Lung (tissue), 11 donors: ENCODE measurements at regions not wholly inside any gene's neighbourhood (a gene's known extent, or its start where the extent isn't known, plus 50 kb on each side); places are given as distances from the start of the nearest gene placed in this dataset.

ENCODE experiments used
- ATAC-seq: fragments of 200-7000 bp; cut with Tn5 transposase; one replicate; pipeline ENCODE4 v1.9.1; 2020; ENCODE audit warnings: moderate number of reproducible peaks; ENCODE audit not compliant: insufficient read depth, low FRiP score
- DNase-seq, 3 donors: peaks; one replicate each; pipeline ENCODE4 v3.0.0-alpha.2; 2013 to 2017
- H3K27ac ChIP-seq, 2 donors: one replicate each; pipeline ENCODE4 v1.5.1; 2013; ENCODE audit warnings: mild to moderate bottlenecking in 2 of 2, moderate library complexity in 2 of 2, control low read depth in 1 of 2, inconsistent platforms in 1 of 2, low read depth in 1 of 2, low read length in 1 of 2
- H3K27me3 ChIP-seq, 3 donors: one replicate each; pipeline ENCODE4 v1.5.1; 2013; ENCODE audit warnings: low read length in 2 of 3; ENCODE audit not compliant: control insufficient read depth in 3 of 3, insufficient read depth in 3 of 3
- H3K36me3 ChIP-seq, 4 donors: one replicate each; pipeline ENCODE4 v1.5.1; 2013; ENCODE audit warnings: low read length in 4 of 4, mild to moderate bottlenecking in 1 of 4, moderate library complexity in 1 of 4; ENCODE audit not compliant: control insufficient read depth in 4 of 4, insufficient read depth in 4 of 4
- H3K4me1 ChIP-seq, 5 donors: one replicate each; pipeline ENCODE4 v1.5.1; 2013; ENCODE audit warnings: low read length in 5 of 5, mild to moderate bottlenecking in 2 of 5, moderate library complexity in 1 of 5; ENCODE audit not compliant: control insufficient read depth in 5 of 5, insufficient read depth in 5 of 5
- H3K4me3 ChIP-seq: one replicate; pipeline ENCODE4 v1.5.1; 2013; ENCODE audit warnings: mild to moderate bottlenecking, control low read depth, moderate library complexity
- H3K9ac ChIP-seq, 2 donors: one replicate each; pipeline ENCODE4 v1.5.1; 2013; ENCODE audit warnings: low read length in 2 of 2, control low read depth in 1 of 2; ENCODE audit not compliant: insufficient read depth in 1 of 2
- H3K9me3 ChIP-seq, 4 donors: one replicate each; pipeline ENCODE4 v1.5.1; 2013; ENCODE audit warnings: low read length in 3 of 4, mild to moderate bottlenecking in 1 of 4, moderate library complexity in 1 of 4; ENCODE audit not compliant: control insufficient read depth in 4 of 4, insufficient read depth in 3 of 4
- CTCF ChIP-seq: IDR thresholded peaks from 2 replicates; pipeline ENCODE4 v1.5.1; 2012; ENCODE audit warnings: mild to moderate bottlenecking; ENCODE audit errors: control extremely low read depth, extremely low read depth
- WGBS, 2 donors: extraction: QIAGEN DNeasy Blood & Tissue Kit; methylation state at CpG; one replicate each; pipeline ENCODE4 v1.1.7; 2013; 5-methylcytosine and 5-hydroxymethylcytosine counted together
- donor health status: control.
- donor health status: control.
- donor health status: Bipolar disorder and iron deficiency.
- donor health status: healthy.
- donor health status: DM: yes; HTN: yes; CAD: no.

- H3K4me1 ChIP-seq = no peaks in the 10 kb centered on the region
- DNase-seq (no peak), ATAC-seq (no peak)
- WGBS, 2 donors = 89 to 91% methylated on average over 1 of the region's 1 CpG
- TF ChIP-seq CTCF = no peak
- H3K36me3 ChIP-seq = no peaks in the 10 kb centered on the region
- H3K27me3 ChIP-seq = no peaks in the 10 kb centered on the region
- H3K9me3 ChIP-seq = no peaks in the 10 kb centered on the region
- H3K9ac ChIP-seq = no peak overlapping the region
- H3K4me3 ChIP-seq = no peak overlapping the region
- H3K27ac ChIP-seq = no peak overlapping the region
These were observed 390.7 kb upstream of the ADGRL3 start for GRCh38 chr4:60809486-60809800.

- H3K9ac ChIP-seq = no peak overlapping the region
- no peak for ATAC-seq
- H3K9me3 ChIP-seq = no peaks in the 10 kb centered on the region
- no peaks in the 10 kb centered on the region for H3K27me3 ChIP-seq
- no peak overlapping the region for H3K27ac ChIP-seq
- H3K4me3 ChIP-seq = no peak overlapping the region
- no peaks in the 10 kb centered on the region for H3K36me3 ChIP-seq
- TF ChIP-seq CTCF = no peak
- WGBS, 2 donors = 22 to 53% methylated on average over 1 of the region's 1 CpG
- H3K4me1 ChIP-seq = no peaks in the 10 kb centered on the region
- DNase-seq = peak in 1 of 3 donors; percentile 33
These were observed 387.3 kb upstream of the ADGRL3 start for GRCh38 chr4:60812811-60813210.

GRCh38 chr4:60814549-60814948 lies 385.6 kb upstream of the ADGRL3 start:
- ATAC-seq (no peak), DNase-seq (no peak)
- Histone ChIP-seq H3K27ac (no peak overlapping the region), H3K27me3 (no peaks in the 10 kb centered on the region), H3K9ac (no peak overlapping the region), H3K9me3 (no peaks in the 10 kb centered on the region), H3K36me3 (no peaks in the 10 kb centered on the region), H3K4me3 (no peak overlapping the region), H3K4me1 (no peaks in the 10 kb centered on the region)
- 87 to 90% methylated on average over 4 of the region's 4 CpGs for WGBS, 2 donors
- TF ChIP-seq CTCF = no peak

GRCh38 chr4:60817609-60818008 lies 382.5 kb upstream of the ADGRL3 start:
- H3K36me3 ChIP-seq = no peaks in the 10 kb centered on the region
- TF ChIP-seq CTCF = no peak
- no peak overlapping the region for H3K9ac ChIP-seq
- DNase-seq (no peak), ATAC-seq (no peak)
- 84 to 85% methylated on average over 1 of the region's 1 CpG for WGBS, 2 donors
- no peak overlapping the region for H3K27ac ChIP-seq
- no peak overlapping the region for H3K4me3 ChIP-seq
- H3K27me3 ChIP-seq = no peaks in the 10 kb centered on the region
- peaks cover 0 to 2% (median 0%) of the 10 kb centered on the region in 4 donors for H3K9me3 ChIP-seq
- no peaks in the 10 kb centered on the region for H3K4me1 ChIP-seq
